Sigmoid colon (tissue), 4 donors: ENCODE measurements at regions not wholly inside any gene's neighbourhood (a gene's known extent, or its start where the extent isn't known, plus 50 kb on each side); places are given as distances from the start of the nearest gene placed in this dataset.

Experiments used
- CTCF ChIP-seq, 4 experiments: fragments of 450-650 bp in 3 of 4; fragments of 200-600 bp in 1 of 4; IDR thresholded peaks; one replicate each; pipeline ENCODE4 v1.5.1; 2016 to 2019; ENCODE audit warnings: antibody characterized with exemption in 4 of 4, mild to moderate bottlenecking in 3 of 4, moderate library complexity in 2 of 4
- EP300 ChIP-seq, 4 donors: sonication (generic); formaldehyde crosslinking; IDR thresholded peaks; one replicate each; pipeline ENCODE4 v1.6.1; 2017; ENCODE audit warnings: antibody characterized with exemption in 4 of 4
- POLR2A ChIP-seq, 2 donors: fragments of 450-650 bp; IDR thresholded peaks; one replicate each; pipeline ENCODE4 v1.6.1; 2016; ENCODE audit warnings: antibody characterized with exemption in 2 of 2, mild to moderate bottlenecking in 2 of 2, moderate library complexity in 2 of 2

DNA sequence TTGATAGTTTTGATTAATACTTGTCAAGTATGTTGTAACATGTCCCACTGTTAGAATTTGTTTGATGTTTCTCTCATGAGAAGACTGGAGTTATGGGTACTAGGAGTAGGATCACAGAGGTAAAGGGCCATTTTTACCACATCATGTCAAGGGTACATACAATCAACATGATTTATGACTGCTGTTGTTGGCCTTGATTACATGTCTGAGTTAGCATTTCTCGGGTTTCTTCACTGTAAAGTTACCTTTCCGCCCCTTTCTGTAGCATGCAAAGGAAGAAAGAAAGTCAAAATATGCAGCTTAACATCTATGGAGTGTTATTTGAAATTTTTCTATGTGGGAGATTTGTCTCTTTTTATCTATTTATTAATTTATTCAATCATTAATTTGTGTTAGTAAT, 1456.4 kb downstream of the SUCLG1 start:
- TF ChIP-seq CTCF (IDR thresholded peaks at IDR 0.05) (no peak), POLR2A (IDR thresholded peaks at IDR 0.05) (no peak), EP300 (IDR thresholded peaks at IDR 0.05) (no peak)
